Testis (tissue), 2 donors: ENCODE measurements at regions not wholly inside any gene's neighbourhood (a gene's known extent, or its start where the extent isn't known, plus 50 kb on each side); places are given as distances from the start of the nearest gene placed in this dataset.

Experiments used
- POLR2A ChIP-seq: fragments of 450-650 bp; IDR thresholded peaks from one replicate; pipeline ENCODE4 v1.6.1; 2017; ENCODE audit warnings: antibody characterized with exemption, mild to moderate bottlenecking, moderate library complexity
- TF ChIP-seq, protein P1 (sequence below), 3 experiments: fragments of 450-650 bp in 2 of 3; fragments of 200-600 bp in 1 of 3; sonication (generic) in 1 of 3; IDR thresholded peaks; one replicate each; pipeline ENCODE4 v1.5.1; 2016 to 2019; ENCODE audit warnings: antibody characterized with exemption in 3 of 3, mild to moderate bottlenecking in 2 of 3, moderate library complexity in 1 of 3

DNA sequence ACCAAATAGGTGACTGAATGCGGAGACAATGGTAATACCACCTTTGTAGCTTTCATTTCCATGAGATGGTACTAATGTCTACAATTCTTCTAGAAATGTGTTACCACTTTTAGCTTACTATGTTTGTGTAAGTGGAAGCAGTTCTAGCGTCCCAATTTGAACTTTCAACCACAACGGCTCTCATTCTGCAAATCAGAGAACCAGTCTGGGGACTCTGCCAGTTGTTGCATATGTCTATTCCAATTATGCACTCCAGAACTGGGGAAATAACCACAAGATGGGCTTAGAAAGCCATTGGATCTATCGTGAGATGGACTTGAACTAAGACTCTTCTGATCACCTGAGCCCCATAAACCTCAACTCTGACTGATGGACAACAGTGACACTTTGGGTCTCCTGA lies 862.3 kb downstream of the SLITRK1 start:
- TF ChIP-seq POLR2A: no peak
- TF ChIP-seq, protein P1, sequence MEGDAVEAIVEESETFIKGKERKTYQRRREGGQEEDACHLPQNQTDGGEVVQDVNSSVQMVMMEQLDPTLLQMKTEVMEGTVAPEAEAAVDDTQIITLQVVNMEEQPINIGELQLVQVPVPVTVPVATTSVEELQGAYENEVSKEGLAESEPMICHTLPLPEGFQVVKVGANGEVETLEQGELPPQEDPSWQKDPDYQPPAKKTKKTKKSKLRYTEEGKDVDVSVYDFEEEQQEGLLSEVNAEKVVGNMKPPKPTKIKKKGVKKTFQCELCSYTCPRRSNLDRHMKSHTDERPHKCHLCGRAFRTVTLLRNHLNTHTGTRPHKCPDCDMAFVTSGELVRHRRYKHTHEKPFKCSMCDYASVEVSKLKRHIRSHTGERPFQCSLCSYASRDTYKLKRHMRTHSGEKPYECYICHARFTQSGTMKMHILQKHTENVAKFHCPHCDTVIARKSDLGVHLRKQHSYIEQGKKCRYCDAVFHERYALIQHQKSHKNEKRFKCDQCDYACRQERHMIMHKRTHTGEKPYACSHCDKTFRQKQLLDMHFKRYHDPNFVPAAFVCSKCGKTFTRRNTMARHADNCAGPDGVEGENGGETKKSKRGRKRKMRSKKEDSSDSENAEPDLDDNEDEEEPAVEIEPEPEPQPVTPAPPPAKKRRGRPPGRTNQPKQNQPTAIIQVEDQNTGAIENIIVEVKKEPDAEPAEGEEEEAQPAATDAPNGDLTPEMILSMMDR (IDR thresholded peaks at IDR 0.05): no peak
